ENCODE measurements at regions not wholly inside any gene's neighbourhood (a gene's known extent, or its start where the extent isn't known, plus 50 kb on each side); places are given as distances from the start of the nearest gene placed in this dataset.

DNA sequence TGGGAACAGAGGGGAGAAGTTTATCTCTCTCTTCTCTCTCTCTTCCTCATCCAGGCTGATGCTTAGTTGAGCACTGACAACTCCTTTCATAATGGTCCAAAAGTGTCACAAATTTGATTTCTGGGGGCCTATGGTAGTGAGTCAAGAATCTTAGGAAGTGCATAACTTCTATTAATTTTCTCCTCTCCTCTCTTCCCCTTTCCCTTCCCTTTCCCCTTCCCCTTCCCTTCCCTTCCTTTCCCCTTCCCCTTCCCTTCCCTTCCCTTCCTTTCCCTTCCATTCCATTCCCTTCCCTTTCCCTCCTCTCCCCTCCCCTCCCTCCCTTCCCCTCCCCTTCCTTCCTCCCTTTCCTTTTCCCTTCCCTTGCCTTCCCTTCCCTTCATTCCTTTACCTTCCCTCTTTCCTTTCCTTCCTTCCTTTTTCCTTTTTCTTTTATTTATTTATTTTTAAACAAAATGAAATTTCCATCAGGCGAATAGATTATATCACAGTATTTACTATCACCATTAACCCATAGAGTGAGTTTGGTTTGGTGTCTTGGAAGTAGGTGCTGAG, 56.9 kb upstream of the JAG1 start:
- Histone ChIP-seq H3K36me3 (ENCODE audit: insufficient read depth, low read length) (no peaks in the 10 kb centered on the region), H3K4me3 (ENCODE audit: low read depth, low read length, poor library complexity, severe bottlenecking) (no peak overlapping the region), H3K79me2 (ENCODE audit: insufficient read depth, low read depth, low read length) (no peaks in the 10 kb centered on the region), H3K27ac (ENCODE audit: low read depth, low read length, poor library complexity, severe bottlenecking) (no peak overlapping the region), H3K4me2 (ENCODE audit: low read length) (no peak overlapping the region), H4K20me1 (ENCODE audit: insufficient read depth, low read length) (no peaks in the 10 kb centered on the region), H3K9me3 (ENCODE audit: low read length) (no peaks in the 10 kb centered on the region), H3K4me1 (ENCODE audit: insufficient read depth, low read length, poor library complexity, severe bottlenecking) (no peaks in the 10 kb centered on the region), H2AFZ (ENCODE audit: low read length) (no peak overlapping the region), H3K9me2 (ENCODE audit: insufficient read depth, low read length) (no peaks in the 10 kb centered on the region)
- BruUV-seq (replicated peaks) = no TSS peak
- TF ChIP-seq EZH2phosphoT487 (IDR thresholded peaks at IDR 0.05; ENCODE audit: borderline replicate concordance, low read depth, low read length) (no peak), CTCF (conservative IDR thresholded peaks at IDR 0.05; ENCODE audit: low read length) (no peak)
- ChIA-PET POLR2A (no interaction called here), CTCF (ENCODE audit: unreplicated experiment) (no interaction called here)
- DNase-seq (ENCODE audit: low spot score) = no peak
- intact Hi-C loops (cut with micrococcal nuclease; ENCODE audit: unreplicated experiment) = no loop called here

DNA sequence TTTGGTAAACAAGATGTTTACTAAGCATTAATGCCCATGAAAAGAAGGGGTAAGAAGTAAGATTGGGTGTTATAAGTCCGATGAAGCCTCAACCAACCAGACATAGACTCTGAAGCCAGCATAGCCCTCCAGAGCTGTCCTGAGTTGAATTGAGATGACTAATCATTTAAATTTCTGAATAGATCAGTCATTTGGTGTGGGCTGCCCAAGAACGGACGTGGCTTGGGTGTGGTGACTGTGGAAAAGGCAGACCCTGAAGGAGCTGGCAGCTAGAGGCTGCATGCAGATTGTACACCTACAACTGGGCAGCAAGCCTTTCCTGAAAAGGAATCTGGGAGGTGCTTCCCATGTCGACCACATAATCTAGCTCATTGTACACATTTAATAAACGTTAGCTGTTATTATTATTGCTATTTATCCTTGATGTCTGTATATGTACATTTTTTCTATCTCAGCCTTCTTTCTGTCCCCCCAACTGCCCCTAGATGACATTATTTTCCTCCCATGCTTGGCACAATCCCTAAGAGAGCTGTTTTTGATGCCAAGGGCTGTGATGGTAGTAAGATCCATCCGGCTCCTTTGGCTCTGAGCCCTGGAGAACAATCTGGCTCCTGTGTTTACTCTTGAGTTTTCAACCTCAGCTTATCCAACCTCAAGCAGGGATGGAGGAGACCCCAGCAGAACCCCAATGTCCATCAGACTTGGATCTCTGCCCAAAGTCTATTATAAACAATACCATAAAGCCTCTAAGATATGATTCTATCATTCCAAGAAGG, 57.6 kb upstream of the JAG1 start:
- H3K36me3 ChIP-seq (ENCODE audit: insufficient read depth, low read length) = no peaks in the 10 kb centered on the region
- H3K79me2 ChIP-seq (ENCODE audit: insufficient read depth, low read depth, low read length) = no peaks in the 10 kb centered on the region
- H3K9me2 ChIP-seq (ENCODE audit: insufficient read depth, low read length) = no peaks in the 10 kb centered on the region
- POLR2A ChIA-PET = interaction anchor here (0.6 kb wide), 1 partner anchor 69 kb away, joined by 5 read pairs; no protein-coding TSS in a partner anchor
- no peak for TF ChIP-seq EZH2phosphoT487 (IDR thresholded peaks at IDR 0.05; ENCODE audit: borderline replicate concordance, low read depth, low read length)
- TF ChIP-seq CTCF (conservative IDR thresholded peaks at IDR 0.05; ENCODE audit: low read length) = no peak
- BruUV-seq (replicated peaks) = no TSS peak
- no peaks in the 10 kb centered on the region for H3K4me1 ChIP-seq (ENCODE audit: insufficient read depth, low read length, poor library complexity, severe bottlenecking)
- no peak for DNase-seq (ENCODE audit: low spot score)
- H3K9me3 ChIP-seq (ENCODE audit: low read length) = no peaks in the 10 kb centered on the region
- CTCF ChIA-PET (ENCODE audit: unreplicated experiment) = no interaction called here
- H2AFZ ChIP-seq (ENCODE audit: low read length) = no peak overlapping the region
- intact Hi-C loops (cut with micrococcal nuclease; ENCODE audit: unreplicated experiment) = no loop called here
- no peaks in the 10 kb centered on the region for H4K20me1 ChIP-seq (ENCODE audit: insufficient read depth, low read length)
- no peak overlapping the region for H3K27ac ChIP-seq (ENCODE audit: low read depth, low read length, poor library complexity, severe bottlenecking)
- H3K4me3 ChIP-seq (ENCODE audit: low read depth, low read length, poor library complexity, severe bottlenecking) = no peak overlapping the region
- no peak overlapping the region for H3K4me2 ChIP-seq (ENCODE audit: low read length)

DNA sequence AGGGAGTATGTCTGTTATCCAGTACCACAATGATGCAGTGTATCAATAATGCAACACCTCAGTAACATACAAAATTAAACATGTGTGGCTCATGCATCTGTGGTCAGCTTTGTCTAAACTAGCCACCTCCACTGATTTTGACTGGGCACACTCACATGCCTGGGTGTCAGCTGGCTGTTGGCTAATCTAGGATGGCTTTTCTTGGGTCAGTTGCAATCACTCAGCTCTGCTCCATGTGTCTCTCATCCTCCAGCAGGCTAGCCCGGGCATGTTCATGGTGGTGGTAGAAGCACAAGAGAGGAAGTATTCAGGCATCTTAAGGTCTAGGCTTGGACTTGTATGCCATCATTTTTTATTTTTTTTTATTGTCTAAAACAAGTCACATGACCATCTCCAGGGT, 59.3 kb upstream of the JAG1 start:
- Histone ChIP-seq H3K36me3 (ENCODE audit: insufficient read depth, low read length) (no peaks in the 10 kb centered on the region), H3K4me2 (ENCODE audit: low read length) (no peak overlapping the region), H3K4me3 (ENCODE audit: low read depth, low read length, poor library complexity, severe bottlenecking) (no peak overlapping the region), H2AFZ (ENCODE audit: low read length) (no peak overlapping the region), H3K27ac (ENCODE audit: low read depth, low read length, poor library complexity, severe bottlenecking) (no peak overlapping the region), H3K9me3 (ENCODE audit: low read length) (no peaks in the 10 kb centered on the region), H3K4me1 (ENCODE audit: insufficient read depth, low read length, poor library complexity, severe bottlenecking) (no peaks in the 10 kb centered on the region), H4K20me1 (ENCODE audit: insufficient read depth, low read length) (no peaks in the 10 kb centered on the region), H3K79me2 (ENCODE audit: insufficient read depth, low read depth, low read length) (no peaks in the 10 kb centered on the region), H3K9me2 (ENCODE audit: insufficient read depth, low read length) (no peaks in the 10 kb centered on the region)
- no peak for DNase-seq (ENCODE audit: low spot score)
- TF ChIP-seq EZH2phosphoT487 (IDR thresholded peaks at IDR 0.05; ENCODE audit: borderline replicate concordance, low read depth, low read length) (no peak), CTCF (conservative IDR thresholded peaks at IDR 0.05; ENCODE audit: low read length) (no peak)
- CTCF ChIA-PET (ENCODE audit: unreplicated experiment) = no interaction called here
- BruUV-seq (replicated peaks) = no TSS peak
- intact Hi-C loops (cut with micrococcal nuclease; ENCODE audit: unreplicated experiment) = no loop called here
- POLR2A ChIA-PET = no interaction called here
